GM19397 (cell line): ENCODE measurements at regions not wholly inside any gene's neighbourhood (a gene's known extent, or its start where the extent isn't known, plus 50 kb on each side); places are given as distances from the start of the nearest gene placed in this dataset.
"Not testable (repeated sequence)": the region's sequence is repeated elsewhere in the genome, so short reads cannot be mapped to it uniquely, and the experiment has no call there.

Source experiments
- ATAC-seq: cut with Tn5 transposase; IDR thresholded peaks from one replicate; pipeline ENCODE4 v1.9.1; 2021; ENCODE audit warnings: mild to moderate bottlenecking, moderate library complexity; ENCODE audit not compliant: unreplicated experiment

- ATAC-seq, result no peak
Measured at GRCh38 chr2:62412347-62412742, 93.7 kb downstream of the TMEM17 start.

- no peak for ATAC-seq
Measured at GRCh38 chr2:62410926-62411456, 95.0 kb downstream of the TMEM17 start.

GRCh38 chr2:62410015-62410453, 96.0 kb downstream of the TMEM17 start:
- ATAC-seq, result no peak

- ATAC-seq, result no peak
Measured at GRCh38 chr2:62409442-62409841, 96.6 kb downstream of the TMEM17 start.

- ATAC-seq, result no peak
Measured at GRCh38 chr2:62408241-62408677, 97.7 kb downstream of the TMEM17 start.

GRCh38 chr2:62407838-62408237, 98.2 kb downstream of the TMEM17 start:
- ATAC-seq, result no peak

GRCh38 chr2:62407401-62407800, 98.6 kb downstream of the TMEM17 start:
- no peak for ATAC-seq

- no peak for ATAC-seq
Measured at GRCh38 chr2:62406573-62407043, 99.4 kb downstream of the TMEM17 start.

GRCh38 chr2:62404913-62405312, 101.1 kb downstream of the TMEM17 start:
- no peak for ATAC-seq

- no peak for ATAC-seq
Measured at GRCh38 chr2:62402156-62402555, 103.8 kb downstream of the TMEM17 start.

GRCh38 chr2:62398356-62398755, 107.6 kb downstream of the TMEM17 start:
- ATAC-seq, result no peak

- ATAC-seq, result no peak
Measured at GRCh38 chr2:62396880-62397279, 109.1 kb downstream of the TMEM17 start.

GRCh38 chr2:62393293-62393692, 112.7 kb downstream of the TMEM17 start:
- ATAC-seq, result no peak

GRCh38 chr2:62391696-62392095, 114.3 kb downstream of the TMEM17 start:
- no peak for ATAC-seq

GRCh38 chr2:62386378-62386777, 119.6 kb downstream of the TMEM17 start:
- not testable (repeated sequence) for ATAC-seq

GRCh38 chr2:62383846-62384245, 122.1 kb downstream of the TMEM17 start:
- ATAC-seq, result no peak

GRCh38 chr2:62382757-62383156, 123.2 kb downstream of the TMEM17 start:
- no peak for ATAC-seq

GRCh38 chr2:62382122-62382521, 123.9 kb downstream of the TMEM17 start:
- no peak for ATAC-seq

- no peak for ATAC-seq
Measured at GRCh38 chr2:62381656-62382055, 124.3 kb downstream of the TMEM17 start.

GRCh38 chr2:62379566-62379965, 126.4 kb downstream of the TMEM17 start:
- no peak for ATAC-seq

GRCh38 chr2:62375113-62375420, 130.9 kb downstream of the TMEM17 start:
- ATAC-seq, result no peak

GRCh38 chr2:62374301-62375112, 131.5 kb downstream of the TMEM17 start:
- ATAC-seq, result no peak

- no peak for ATAC-seq
Measured at GRCh38 chr2:62372824-62373223, 133.2 kb downstream of the TMEM17 start.
